Skeletal muscle satellite cell (primary cell): ENCODE measurements at regions not wholly inside any gene's neighbourhood (a gene's known extent, or its start where the extent isn't known, plus 50 kb on each side); places are given as distances from the start of the nearest gene placed in this dataset.

ENCODE experiments used
- H3K27me3 ChIP-seq: 2 replicates; pipeline ENCODE4 v1.7.0; 2013; ENCODE audit warnings: low read length; ENCODE audit not compliant: control insufficient read depth, insufficient read depth
- H3K36me3 ChIP-seq: 2 replicates; pipeline ENCODE4 v1.7.0; 2013; ENCODE audit warnings: mild to moderate bottlenecking, control low read depth, low read length; ENCODE audit not compliant: insufficient read depth
- H3K4me1 ChIP-seq: 2 replicates; pipeline ENCODE4 v1.7.0; 2013; ENCODE audit warnings: low read length; ENCODE audit not compliant: control insufficient read depth, insufficient read depth
- H3K4me2 ChIP-seq: 2 replicates; pipeline ENCODE4 v1.7.0; 2013; ENCODE audit warnings: mild to moderate bottlenecking, low read length
- H3K4me3 ChIP-seq: 2 replicates; pipeline ENCODE4 v1.7.0; 2013; ENCODE audit warnings: low read length
- H3K9ac ChIP-seq: 2 replicates; pipeline ENCODE4 v1.7.0; 2013; ENCODE audit warnings: mild to moderate bottlenecking, low read depth, low read length, moderate library complexity
- H3K9me3 ChIP-seq: replicated peaks from 2 replicates; pipeline ENCODE4 v1.7.0; 2013; ENCODE audit warnings: mild to moderate bottlenecking, control low read depth, low read length

DNA sequence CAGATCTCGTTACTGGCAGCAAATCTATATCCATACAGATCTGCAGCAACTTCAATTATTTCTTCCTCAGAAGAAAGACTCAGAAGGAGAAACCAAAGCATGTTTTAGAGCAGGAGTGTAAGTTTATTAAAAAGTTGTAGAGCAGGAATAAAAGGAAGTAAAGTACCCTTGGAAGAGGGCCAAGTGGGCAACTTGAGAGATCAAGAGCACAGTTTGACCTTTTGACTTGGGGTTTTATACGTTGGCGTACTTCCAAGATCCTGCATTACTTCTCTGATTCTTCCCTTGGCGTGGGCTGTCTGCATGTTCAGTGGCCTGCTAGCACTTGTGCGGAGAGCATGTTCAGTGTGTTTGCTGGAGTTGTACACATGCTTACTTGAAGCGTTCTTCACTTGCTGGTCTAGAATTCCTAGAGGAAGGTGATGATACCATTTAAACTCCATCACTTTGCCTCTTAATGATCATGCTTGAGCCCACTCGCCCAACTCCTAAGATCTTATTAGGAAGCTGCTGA is 1114.7 kb upstream of the PABPC4L start:
- Histone ChIP-seq H3K9me3 (no peaks in the 10 kb centered on the region), H3K4me2 (no peak overlapping the region)

DNA sequence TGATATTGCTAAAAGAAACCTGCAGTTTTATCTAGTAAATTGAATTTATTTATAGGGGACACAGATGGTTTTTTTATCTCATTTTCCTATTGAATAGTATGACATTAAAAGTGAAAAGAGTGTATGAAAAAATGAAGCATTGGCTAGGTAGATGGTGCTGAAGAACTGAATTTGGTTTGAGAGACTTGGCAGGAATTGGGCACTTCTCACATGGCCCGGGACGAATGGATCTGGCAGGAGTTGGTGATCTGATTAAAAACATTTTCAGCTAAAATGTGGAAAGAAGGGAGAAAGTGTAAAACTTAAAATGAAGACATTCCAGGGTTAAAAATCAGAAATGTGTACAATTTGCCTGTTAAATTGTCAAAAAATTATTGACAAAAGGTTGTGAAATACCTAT is 1088.5 kb upstream of the PABPC4L start:
- Histone ChIP-seq H3K4me3 (no peak overlapping the region), H3K36me3 (no peaks in the 10 kb centered on the region), H3K9ac (no peak overlapping the region), H3K4me1 (no peaks in the 10 kb centered on the region), H3K4me2 (no peak overlapping the region), H3K9me3 (no peaks in the 10 kb centered on the region), H3K27me3 (no peaks in the 10 kb centered on the region)

More for the DNA sequence above, 1114.7 kb upstream of the PABPC4L start:
- Histone ChIP-seq H3K27me3 (no peaks in the 10 kb centered on the region), H3K4me1 (no peaks in the 10 kb centered on the region), H3K36me3 (no peaks in the 10 kb centered on the region), H3K4me3 (no peak overlapping the region), H3K9ac (no peak overlapping the region)

GRCh38 chr4:135283934-135284333 is 1082.3 kb upstream of the PABPC4L start:
- H3K4me2 ChIP-seq, result no peak overlapping the region
- no peaks in the 10 kb centered on the region for H3K4me1 ChIP-seq
- no peaks in the 10 kb centered on the region for H3K9me3 ChIP-seq
- no peaks in the 10 kb centered on the region for H3K36me3 ChIP-seq
- no peak overlapping the region for H3K4me3 ChIP-seq
- no peaks in the 10 kb centered on the region for H3K27me3 ChIP-seq
- H3K9ac ChIP-seq, result no peak overlapping the region

GRCh38 chr4:135282676-135283075 is 1081.1 kb upstream of the PABPC4L start:
- H3K27me3 ChIP-seq, result no peaks in the 10 kb centered on the region
- H3K9me3 ChIP-seq, result no peaks in the 10 kb centered on the region
- H3K4me2 ChIP-seq, result no peak overlapping the region
- H3K36me3 ChIP-seq, result no peaks in the 10 kb centered on the region
- H3K4me1 ChIP-seq, result peaks cover 5% of the 10 kb centered on the region
- H3K9ac ChIP-seq, result no peak overlapping the region
- H3K4me3 ChIP-seq, result no peak overlapping the region

DNA sequence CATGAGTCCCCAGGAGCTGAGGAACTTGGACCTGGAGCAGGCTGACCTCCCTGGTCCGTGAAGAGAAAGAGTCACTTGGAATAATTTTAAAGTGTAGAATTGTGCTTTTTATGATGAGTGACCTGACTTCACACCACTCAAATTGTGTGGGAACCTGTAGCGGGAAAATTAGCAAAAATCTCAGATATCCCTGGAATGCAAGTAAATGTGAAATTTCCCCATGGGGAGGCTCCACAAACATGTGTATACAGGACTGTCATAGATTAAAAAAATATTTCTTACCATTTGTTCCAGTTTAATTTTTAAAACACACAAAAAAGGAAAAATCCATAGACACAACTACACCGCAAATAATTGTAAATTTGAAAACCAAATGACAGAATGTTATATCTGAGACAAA is 1079.6 kb upstream of the PABPC4L start:
- Histone ChIP-seq H3K4me2 (no peak overlapping the region), H3K4me1 (peaks cover 16% of the 10 kb centered on the region), H3K4me3 (no peak overlapping the region), H3K36me3 (no peaks in the 10 kb centered on the region), H3K9ac (no peak overlapping the region), H3K9me3 (no peaks in the 10 kb centered on the region), H3K27me3 (no peaks in the 10 kb centered on the region)

DNA sequence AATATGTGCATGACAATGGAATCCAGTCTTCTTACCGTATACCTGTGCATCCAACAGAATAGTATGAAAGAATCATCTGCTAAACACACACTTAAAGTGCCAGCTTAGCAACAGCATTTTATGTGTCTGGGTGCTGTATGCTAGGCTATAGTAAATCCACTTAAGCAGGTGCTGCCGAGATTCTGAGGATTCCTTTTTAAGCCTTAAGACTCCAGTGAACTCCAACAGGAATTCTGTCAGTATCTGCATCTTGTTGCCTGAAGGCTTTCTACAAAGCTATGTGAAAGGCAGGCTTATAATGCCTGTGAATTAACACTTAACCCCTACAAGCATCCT is 1076.4 kb upstream of the PABPC4L start:
- Histone ChIP-seq H3K36me3 (no peaks in the 10 kb centered on the region), H3K27me3 (no peaks in the 10 kb centered on the region), H3K4me2 (no peak overlapping the region), H3K9ac (no peak overlapping the region), H3K4me3 (no peak overlapping the region), H3K4me1 (peaks cover 20% of the 10 kb centered on the region), H3K9me3 (no peaks in the 10 kb centered on the region)

DNA sequence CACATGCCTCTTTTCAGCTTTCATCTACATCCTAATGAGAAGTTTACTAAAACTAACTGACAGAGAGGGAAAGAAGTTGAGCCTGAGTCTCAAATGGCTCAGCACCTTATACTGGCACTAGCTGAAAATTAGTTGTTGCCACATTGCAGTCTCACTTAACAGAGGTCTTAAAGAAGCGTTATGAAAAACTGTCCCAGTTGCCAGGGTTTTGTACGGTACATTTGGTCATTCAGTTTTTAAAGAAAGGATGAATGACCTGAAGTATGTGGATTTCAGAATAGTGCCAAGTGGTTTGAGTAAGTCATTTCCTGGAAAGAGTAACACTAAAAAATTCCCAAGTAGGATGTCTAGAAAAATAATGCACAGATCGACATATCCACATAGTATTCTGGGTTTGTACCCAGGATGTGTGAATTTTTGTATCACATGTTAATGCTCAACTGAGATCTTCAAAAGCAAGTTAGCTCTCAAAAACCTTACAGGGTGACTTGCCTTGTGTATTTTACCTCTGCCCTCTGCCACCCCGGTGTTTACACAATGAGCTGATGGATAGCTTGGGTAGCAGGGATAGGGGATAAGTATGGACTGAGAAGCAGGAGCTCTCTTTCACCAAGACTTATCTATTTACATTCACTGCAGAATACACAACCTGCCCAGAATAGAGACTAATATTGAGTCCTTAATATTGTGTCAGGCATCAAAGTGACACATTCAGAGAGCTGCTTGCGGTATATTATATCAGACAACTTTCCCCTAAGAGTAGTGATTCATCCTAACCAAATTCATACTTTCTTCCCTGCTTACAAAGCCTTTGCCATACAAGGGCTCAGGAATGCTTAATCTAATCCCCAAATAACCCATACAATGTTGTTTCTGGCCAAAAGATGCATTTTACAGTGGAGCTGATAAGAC is 1075.7 kb upstream of the PABPC4L start:
- peak overlapping the region; percentile 27 for H3K4me2 ChIP-seq
- H3K36me3 ChIP-seq, result no peaks in the 10 kb centered on the region
- no peaks in the 10 kb centered on the region for H3K27me3 ChIP-seq
- H3K9ac ChIP-seq, result no peak overlapping the region
- no peaks in the 10 kb centered on the region for H3K9me3 ChIP-seq
- H3K4me3 ChIP-seq, result peak overlapping the region; percentile 20
- peaks cover 20% of the 10 kb centered on the region for H3K4me1 ChIP-seq

DNA sequence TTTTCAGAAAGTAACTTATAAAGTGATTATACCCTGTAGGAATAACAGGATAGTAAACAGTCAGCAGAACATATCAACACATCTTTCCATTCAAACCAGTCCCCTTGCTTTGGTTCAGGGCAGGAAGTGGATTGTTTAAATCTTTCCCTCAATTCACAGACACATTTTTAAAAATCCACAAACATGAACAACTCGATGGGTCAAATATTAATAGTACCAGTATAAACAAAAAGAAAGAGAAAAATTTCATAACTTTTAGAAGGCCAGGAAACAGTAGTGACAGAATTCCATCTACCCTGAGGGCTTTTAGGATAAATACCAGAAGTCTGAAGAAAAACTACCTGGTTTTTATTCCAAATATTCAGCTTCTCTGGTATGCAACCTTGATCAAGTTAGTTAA is 1072.8 kb upstream of the PABPC4L start:
- Histone ChIP-seq H3K27me3 (no peaks in the 10 kb centered on the region), H3K36me3 (no peaks in the 10 kb centered on the region), H3K4me2 (no peak overlapping the region), H3K4me3 (no peak overlapping the region), H3K4me1 (peaks cover 20% of the 10 kb centered on the region), H3K9ac (no peak overlapping the region), H3K9me3 (no peaks in the 10 kb centered on the region)

DNA sequence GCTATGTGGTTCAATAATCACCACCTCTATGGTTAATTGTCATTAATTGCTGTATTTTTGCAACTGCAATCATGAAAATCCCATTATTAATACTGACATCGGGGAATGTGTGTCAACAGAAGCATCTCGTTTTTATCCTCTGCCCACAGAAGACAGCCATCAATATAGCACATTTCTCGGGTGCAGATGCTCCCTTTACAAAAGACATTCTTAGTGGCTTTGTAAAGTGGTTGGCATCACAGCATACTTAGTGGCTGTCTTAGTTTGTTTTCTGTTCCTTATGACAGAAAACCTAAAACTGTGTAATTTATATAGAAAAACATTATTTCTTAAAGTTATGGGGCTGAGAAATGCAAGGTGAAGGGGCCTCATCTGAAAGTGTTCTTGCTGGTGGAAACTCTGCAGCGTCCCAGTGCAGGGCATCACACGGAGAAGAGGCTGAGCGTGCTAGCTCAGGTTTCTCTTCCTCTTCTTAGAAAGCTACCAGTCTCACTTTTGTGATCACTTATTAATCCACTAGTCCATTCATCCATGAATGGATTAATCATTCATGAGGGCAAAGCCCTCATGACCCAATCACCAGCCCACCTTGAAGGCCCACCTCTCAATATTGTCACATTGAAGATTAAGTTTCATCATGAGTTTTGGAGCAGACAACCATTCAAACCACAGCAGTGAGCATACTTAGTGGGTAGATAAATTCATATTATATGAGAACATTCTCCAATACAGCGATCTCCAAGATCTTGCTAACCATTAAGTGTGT is 1067.7 kb upstream of the PABPC4L start:
- Histone ChIP-seq H3K4me3 (no peak overlapping the region), H3K36me3 (no peaks in the 10 kb centered on the region)

DNA sequence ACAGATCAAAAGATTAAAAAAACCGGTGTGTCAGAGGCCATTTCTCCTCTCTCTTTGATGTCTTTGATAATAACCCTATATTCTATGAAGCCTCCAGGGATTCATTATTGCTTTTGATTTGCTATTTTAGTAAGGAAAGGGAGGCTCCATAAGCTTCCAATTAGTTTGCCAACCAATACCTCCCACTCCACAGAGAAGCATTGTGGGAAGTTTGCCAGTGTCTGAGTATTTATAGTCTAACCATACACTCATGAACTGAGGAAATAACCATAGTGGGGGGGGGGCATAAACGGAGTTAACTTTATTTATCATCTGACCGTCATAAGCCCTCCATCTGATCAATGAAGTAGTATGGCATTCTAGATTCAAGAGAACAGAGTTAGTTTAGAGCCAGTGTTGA is 1066.8 kb upstream of the PABPC4L start:
- Histone ChIP-seq H3K36me3 (no peaks in the 10 kb centered on the region), H3K9me3 (no peaks in the 10 kb centered on the region), H3K27me3 (no peaks in the 10 kb centered on the region), H3K4me2 (no peak overlapping the region), H3K4me1 (no peaks in the 10 kb centered on the region), H3K4me3 (no peak overlapping the region), H3K9ac (no peak overlapping the region)

More for the DNA sequence above, 1067.7 kb upstream of the PABPC4L start:
- H3K9me3 ChIP-seq, result no peaks in the 10 kb centered on the region
- no peaks in the 10 kb centered on the region for H3K27me3 ChIP-seq
- no peak overlapping the region for H3K4me2 ChIP-seq
- no peak overlapping the region for H3K9ac ChIP-seq
- no peaks in the 10 kb centered on the region for H3K4me1 ChIP-seq

- no peaks in the 10 kb centered on the region for H3K9me3 ChIP-seq
- H3K4me1 ChIP-seq, result no peaks in the 10 kb centered on the region
These were observed 1065.7 kb upstream of the PABPC4L start for GRCh38 chr4:135267148-135267865.

More at GRCh38 chr4:135267148-135267865, 1065.7 kb upstream of the PABPC4L start:
- Histone ChIP-seq H3K4me2 (no peak overlapping the region), H3K27me3 (no peaks in the 10 kb centered on the region), H3K9ac (no peak overlapping the region), H3K36me3 (no peaks in the 10 kb centered on the region), H3K4me3 (no peak overlapping the region)
